NCI-H1694 (cell line): ENCODE measurements at regions not wholly inside any gene's neighbourhood (a gene's known extent, or its start where the extent isn't known, plus 50 kb on each side); places are given as distances from the start of the nearest gene placed in this dataset.

Experiments used
- DNase-seq: peaks from one replicate; lab custom pipeline; 2025; lab: John Stamatoyannopoulos, UW

- peak; percentile 2 for DNase-seq
Measured at GRCh38 chr5:23084815-23085214, 231.7 kb upstream of the CDH12 start.

DNA sequence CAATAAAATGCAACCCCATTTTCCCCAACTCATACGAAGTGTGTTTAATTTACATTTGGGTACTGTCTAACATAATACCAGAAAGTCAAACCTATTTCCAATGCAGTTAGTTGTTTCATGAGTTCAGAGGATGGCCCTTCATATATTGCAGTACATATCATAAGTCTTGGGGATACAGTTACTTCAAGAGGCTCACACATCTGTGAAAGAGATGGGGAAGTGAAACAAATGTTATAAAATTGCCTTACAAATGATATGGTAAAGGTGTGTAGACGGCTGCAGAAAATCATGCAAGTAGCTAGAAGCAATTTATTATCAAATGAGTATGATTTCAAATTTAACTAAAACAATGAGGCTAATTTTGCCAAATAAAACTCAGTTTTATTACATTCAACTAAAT, 219.0 kb upstream of the CDH12 start:
- DNase-seq, result no peak

GRCh38 chr5:23071682-23072081, 218.5 kb upstream of the CDH12 start:
- DNase-seq, result no peak

DNA sequence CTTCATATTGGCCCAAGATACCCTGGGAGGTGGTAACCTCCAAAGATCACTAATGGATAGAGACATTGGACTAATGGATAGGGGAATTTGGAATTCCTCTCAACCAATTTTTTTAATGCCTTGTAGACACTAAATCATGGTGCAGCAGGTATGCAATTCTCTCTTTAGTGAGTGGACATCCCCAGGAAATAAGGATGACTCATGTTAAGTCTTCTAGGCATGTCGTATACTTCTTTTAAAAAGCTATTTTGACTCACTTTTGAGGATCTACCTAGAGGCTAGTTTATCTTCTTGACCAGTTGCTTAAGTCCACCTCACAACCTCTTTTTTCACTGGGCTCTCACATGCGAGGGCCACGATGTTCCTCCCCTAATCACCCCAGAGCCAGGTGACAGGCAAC, 211.6 kb upstream of the CDH12 start:
- DNase-seq, result no peak

DNA sequence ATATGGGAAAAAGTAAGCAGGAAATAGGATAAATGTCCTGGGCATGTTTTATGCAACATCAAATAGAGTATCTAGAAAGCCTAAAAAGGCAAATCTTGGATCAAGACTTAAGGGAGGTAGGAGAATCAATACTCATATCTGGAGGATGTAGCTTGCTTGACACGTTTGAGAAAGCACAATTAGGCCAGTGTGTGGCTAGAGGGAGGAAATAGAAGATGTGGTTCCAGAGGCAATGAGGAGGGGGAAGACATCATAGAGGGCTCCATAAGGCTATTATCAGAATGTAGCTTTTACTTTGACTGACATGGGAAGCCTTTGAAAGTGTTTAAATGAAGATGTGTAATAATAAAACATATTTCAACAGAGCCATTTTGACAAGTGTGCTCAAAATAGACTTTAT, 200.7 kb upstream of the CDH12 start:
- no peak for DNase-seq

DNA sequence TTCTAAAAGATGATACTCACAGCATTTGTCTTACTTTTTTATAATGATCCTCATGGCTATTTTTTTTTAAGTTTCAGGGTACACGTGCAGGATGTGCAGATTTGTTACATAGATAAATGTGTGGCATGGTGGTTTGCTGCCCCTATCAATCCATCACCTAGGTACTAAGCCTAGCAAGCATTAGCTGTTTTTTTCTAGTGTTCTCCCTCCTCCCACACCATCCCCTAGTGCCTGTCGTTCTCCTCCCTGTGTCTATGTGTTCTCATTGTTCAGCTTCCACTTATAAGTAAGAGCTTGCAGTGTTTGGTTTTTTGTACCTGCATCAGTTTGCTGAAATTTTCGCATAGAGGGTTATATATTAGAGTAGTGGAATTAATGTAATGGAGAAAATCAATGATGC, 189.1 kb upstream of the CDH12 start:
- DNase-seq, result no peak

DNA sequence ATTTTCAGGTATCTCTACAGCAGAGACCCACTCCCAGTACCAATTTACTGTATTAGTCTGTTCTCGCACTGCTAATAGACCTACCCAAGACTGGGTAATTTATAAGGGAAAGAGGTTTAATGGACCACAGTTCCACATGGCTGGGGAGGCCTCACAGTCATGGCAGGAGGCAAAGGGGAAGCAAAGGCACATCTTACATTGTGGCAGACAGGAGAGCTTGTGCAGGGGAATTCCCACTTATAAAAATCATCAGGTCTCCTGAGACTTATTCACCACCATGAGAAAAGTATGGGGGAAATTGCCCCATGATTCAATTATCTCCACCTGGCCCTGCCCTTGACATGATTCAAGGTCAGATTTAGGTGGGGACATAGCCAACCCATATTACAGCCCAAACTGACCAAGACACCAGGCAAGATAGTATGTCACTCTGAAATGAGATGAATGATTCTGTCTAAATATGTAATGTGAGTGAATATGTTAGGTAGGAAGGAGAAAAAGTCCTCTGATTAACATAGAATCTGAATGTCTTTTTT, 182.5 kb upstream of the CDH12 start:
- DNase-seq, result no peak

- no peak for DNase-seq
Measured at GRCh38 chr5:23033864-23034263, 180.7 kb upstream of the CDH12 start.

- no peak for DNase-seq
Measured at GRCh38 chr5:23029290-23029689, 176.1 kb upstream of the CDH12 start.

DNA sequence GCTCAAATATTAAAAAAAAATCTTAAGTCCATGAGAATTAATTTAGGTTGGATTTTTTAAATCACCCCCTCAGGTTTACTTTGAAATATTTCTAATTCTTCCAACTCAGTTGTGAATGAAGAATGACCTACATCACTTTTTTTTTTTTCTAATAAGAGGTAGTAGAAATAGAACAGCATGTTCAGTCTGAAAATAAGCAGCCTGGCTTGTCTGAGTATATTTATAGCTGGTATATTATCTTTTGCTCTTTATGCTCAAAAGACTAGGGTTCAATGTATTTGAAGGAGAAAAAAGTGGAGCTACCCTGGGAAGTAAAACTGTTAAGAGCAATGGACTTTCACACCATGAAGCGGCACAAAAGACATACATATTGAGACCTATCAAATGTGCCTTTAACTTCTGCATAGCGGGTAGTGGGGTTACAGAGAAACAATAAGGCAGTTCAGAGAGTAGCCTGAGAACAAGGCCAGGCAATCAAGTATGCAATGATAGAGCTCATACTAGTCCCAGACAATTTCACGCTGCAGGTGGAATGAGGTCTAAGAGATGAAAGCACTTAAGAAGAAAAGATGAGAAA, 175.4 kb upstream of the CDH12 start:
- DNase-seq, result no peak

- no peak for DNase-seq
Measured at GRCh38 chr5:23027830-23028229, 174.7 kb upstream of the CDH12 start.

- DNase-seq, result peak; percentile 23
Measured at GRCh38 chr5:23027331-23027730, 174.2 kb upstream of the CDH12 start.

DNA sequence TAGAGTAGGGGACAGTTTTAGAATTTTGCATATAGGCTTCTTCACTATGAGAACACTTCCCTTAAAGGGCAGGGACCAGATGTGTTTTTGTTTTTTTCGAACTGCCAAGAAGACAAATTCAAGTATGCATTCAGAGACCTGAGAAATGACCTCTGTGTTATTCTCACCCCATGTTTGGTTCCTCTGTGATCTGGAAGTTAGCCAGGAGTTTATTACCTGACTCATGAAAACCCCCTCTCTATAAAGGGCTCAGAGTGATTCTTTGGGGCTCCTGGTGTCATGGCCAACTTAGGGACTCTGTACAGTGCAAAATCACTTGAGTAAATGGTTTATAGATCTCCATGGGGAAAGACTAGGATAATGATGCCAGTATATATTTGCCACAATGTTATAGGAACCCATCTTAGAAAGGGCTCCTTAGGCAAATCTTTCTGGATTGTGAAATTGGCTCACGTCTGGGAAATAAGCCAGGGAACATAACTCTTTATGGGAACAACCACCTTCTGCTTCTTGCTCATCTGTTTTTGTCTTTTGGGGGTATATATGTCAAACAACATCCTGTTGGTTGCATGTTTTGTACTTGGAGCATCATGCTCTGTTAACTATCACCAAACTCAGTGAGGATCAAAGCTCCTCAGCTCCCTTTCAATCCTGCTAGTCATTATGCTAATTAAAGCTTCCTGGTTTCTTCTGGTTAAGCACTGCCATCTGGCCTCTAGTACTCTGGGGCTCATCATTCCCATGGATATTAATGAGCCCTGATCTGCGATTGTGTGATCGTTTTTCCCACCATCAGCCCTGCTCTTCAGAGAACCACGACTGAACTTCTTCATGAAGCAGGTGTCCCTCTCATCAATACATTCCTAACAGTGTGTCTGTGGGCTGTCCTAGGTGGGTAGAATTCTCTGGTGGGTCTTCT, 173.4 kb upstream of the CDH12 start:
- peak; percentile 93 for DNase-seq

DNA sequence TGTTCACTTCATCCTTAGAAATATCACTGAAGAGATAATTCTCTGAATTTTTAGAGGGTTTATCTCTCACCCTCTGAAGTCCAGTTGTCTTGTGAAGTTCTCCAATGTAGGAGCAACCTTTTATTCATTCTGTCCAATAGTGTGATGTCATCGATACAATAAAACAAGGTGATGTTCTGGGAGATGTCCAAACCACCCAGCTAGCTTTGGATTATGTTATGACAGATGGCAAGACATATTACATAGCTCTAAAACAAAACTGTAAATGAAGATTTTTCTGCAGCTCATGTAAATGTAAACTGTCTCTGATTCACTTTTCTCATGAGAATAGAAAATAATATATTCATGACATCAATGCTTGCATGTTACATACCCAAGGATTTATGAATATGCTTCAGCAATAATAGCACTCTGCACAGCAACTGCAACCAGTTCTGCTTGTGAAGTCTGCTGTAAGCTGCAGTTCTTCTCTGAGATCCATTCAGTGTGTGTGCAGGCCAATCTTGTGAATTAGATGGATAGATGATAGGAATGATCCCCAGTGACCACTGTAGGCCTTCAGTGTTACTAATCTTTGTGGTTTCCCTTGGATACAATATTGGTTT, 172.6 kb upstream of the CDH12 start:
- peak; percentile 39 for DNase-seq

DNA sequence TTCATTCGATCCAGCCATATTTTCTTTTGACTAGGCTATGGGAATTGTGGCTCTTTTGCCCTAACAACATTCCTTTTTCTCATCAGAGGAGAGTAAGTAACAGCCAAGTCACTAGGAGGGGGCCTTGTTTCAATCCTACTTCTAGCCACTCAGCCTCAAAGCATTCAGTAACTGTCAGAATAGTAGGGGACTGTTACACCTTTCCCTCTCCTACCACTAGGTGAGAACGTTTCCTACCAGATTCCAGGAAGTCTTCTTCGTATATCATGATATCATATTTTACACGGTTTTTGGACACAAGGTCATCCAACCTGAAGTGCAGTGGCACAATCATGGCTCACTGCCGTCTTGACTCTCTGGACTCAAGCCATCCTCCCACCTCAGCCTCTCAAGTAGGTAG, 171.3 kb upstream of the CDH12 start:
- no peak for DNase-seq

DNA sequence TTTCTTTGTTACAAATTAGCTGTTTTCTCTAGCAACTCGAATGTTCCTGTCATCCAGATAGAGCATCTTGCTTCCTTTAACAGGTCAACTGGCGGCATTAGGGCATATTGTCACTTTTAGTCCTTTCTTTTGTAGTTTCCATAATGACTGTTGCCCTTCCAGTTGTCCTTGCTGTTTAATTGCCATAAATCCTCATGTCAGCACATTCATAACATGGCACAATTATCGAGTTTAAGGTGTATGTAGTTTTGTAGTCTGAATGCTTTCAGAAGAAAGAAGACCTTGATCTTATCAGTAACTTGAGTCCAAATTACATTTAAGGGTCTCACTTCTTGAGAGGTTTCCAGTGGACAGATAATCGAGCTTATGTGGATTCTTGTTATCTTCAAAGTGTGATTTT, 161.7 kb upstream of the CDH12 start:
- peak; percentile 22 for DNase-seq

GRCh38 chr5:23014266-23014665, 161.1 kb upstream of the CDH12 start:
- DNase-seq, result peak; percentile 95

DNA sequence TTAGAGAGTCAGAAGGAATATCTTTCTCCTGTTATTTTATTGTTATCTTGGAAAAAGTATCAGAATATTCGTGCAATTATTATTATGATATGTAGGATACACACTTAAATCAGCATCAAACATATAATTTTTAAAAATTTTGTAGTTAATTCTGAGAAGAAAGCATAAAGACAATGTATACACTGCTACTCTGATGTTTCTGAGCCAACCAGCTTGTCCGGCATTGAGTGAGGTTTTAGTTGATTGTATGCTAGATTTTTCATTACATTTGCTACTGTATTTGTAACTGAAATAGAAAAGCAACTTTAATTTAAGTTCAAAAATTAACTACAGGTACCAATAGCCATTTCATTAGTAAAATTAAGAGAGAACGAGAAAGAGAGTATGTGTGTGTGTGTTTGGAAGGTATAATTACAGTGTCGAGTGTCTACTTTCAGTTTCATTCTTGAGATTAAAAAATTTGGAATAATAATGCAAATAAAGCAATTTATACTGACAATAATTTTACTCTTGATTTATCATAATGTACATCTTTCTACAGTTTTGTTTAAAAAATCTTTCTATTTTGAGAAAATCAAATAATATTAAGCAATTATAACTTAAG, 160.4 kb upstream of the CDH12 start:
- DNase-seq, result no peak

DNA sequence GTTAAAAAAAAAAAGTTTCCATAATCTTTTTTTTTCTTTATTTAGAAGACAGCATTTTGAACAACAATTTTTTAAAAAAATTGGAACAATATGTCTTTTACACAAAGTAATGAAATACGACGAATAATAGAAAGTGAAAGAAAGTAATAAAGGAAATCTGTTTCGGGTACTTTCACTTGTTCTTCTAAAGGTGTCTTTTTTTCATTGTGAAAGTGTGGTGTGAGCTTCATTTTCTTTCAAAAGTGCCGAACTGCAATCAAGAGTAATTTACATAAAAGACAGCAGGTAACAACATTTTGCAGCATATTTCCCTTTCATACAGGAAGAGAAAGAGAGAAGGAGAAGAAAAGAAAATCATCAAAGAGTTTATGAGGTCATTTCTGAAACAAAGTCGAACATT, 159.7 kb upstream of the CDH12 start:
- DNase-seq, result no peak

GRCh38 chr5:23007762-23008161, 154.6 kb upstream of the CDH12 start:
- DNase-seq, result no peak

DNA sequence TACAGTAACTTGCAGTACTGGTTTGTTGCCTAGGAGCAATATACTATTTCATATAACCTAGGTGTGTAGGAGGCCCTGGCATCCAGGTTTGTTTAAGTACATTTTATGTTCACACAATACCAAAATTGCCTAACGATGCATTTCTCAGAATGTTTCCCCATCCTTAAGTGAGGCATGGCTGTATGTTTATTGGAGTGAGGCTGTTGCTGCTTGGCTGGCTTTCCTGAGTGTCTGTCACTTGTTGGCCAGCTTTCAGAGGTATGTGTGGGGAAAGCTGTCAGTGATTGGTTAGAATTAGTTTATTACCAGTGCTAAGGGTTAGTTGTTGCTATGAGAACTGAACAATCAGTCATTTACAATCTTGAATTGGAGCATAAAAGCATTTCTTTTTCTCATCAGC, 154.1 kb upstream of the CDH12 start:
- DNase-seq, result no peak

DNA sequence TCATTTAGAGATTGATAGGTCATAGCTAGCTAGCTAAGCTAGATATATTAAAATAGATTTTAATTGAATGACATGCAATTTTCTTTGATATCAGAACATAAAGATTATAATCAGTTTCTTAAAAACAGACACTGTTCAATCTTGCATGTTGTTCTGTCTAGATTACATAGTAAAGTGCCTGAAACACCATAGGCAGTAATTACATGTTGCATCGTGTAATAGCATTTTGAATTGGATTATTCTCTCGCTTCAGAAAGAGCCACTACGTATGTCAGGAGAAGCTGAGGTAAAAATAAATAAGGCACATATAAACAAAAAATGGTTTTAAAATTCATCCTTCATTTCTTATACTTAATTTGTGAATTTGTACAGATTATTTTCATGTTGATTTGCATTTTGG, 148.0 kb upstream of the CDH12 start:
- no peak for DNase-seq

- no peak for DNase-seq
Measured at GRCh38 chr5:22998774-22999173, 145.6 kb upstream of the CDH12 start.
